ENCODE measurements at regions not wholly inside any gene's neighbourhood (a gene's known extent, or its start where the extent isn't known, plus 50 kb on each side); places are given as distances from the start of the nearest gene placed in this dataset.
"Not testable (repeated sequence)": the region's sequence is repeated elsewhere in the genome, so short reads cannot be mapped to it uniquely, and the experiment has no call there.

GRCh38 chr11:89658767-89659166 lies 51.3 kb upstream of the TRIM77 start:
- not testable (repeated sequence) for TF ChIP-seq CTCF, POLR2AphosphoS5, POLR2A (IDR thresholded peaks at IDR 0.05)
